CD4-positive, alpha-beta T cell (primary cell): ENCODE measurements at regions not wholly inside any gene's neighbourhood (a gene's known extent, or its start where the extent isn't known, plus 50 kb on each side); places are given as distances from the start of the nearest gene placed in this dataset.
"Not testable (repeated sequence)": the region's sequence is repeated elsewhere in the genome, so short reads cannot be mapped to it uniquely, and the experiment has no call there.

ENCODE experiments used
- ATAC-seq: fragments of 200-7000 bp; cut with Tn5 transposase; one replicate; pipeline ENCODE4 v1.10.0; 2022; ENCODE audit warnings: mild to moderate bottlenecking; ENCODE audit not compliant: poor library complexity
- CTCF ChIA-PET: fragments of 350-600 bp; sonication (Branson Sonifier 250); formaldehyde crosslinking; loops from one replicate; lab custom pipeline; 2021; ENCODE audit warnings: antibody characterized with exemption, inconsistent platforms; lab: Charles Lee
- POLR2A ChIA-PET: fragments of 350-600 bp; sonication (Branson Sonifier 250); formaldehyde crosslinking; loops from one replicate; lab custom pipeline; 2021; ENCODE audit warnings: antibody characterized with exemption, inconsistent platforms; lab: Charles Lee
- DNase-seq, 14 experiments: peaks; one replicate each; pipeline ENCODE4 v3.0.0-alpha.2; 2013 to 2020; ENCODE audit warnings: mixed read lengths in 2 of 14
- H3K27ac ChIP-seq, 2 donors: one replicate each; pipeline versions ENCODE4 v1.5.1 to v1.7.0; 2013; ENCODE audit warnings: low read length in 2 of 2, low read depth in 1 of 2, mild to moderate bottlenecking in 1 of 2
- H3K27me3 ChIP-seq, 2 experiments: 1 replicate in 1 of 2; 2 replicates in 1 of 2; pipeline versions ENCODE4 v1.6.1 to v1.7.0; 2013; ENCODE audit warnings: low read length in 2 of 2, control low read depth in 1 of 2, mild to moderate bottlenecking in 1 of 2, moderate library complexity in 1 of 2; ENCODE audit not compliant: insufficient read depth in 2 of 2, control insufficient read depth in 1 of 2
- H3K36me3 ChIP-seq: one replicate; pipeline ENCODE4 v1.6.1; 2013; ENCODE audit warnings: low read length, control low read depth; ENCODE audit not compliant: insufficient read depth
- H3K4me1 ChIP-seq: one replicate; pipeline ENCODE4 v1.6.1; 2013; ENCODE audit warnings: low read length, control low read depth; ENCODE audit not compliant: insufficient read depth
- H3K4me3 ChIP-seq: one replicate; pipeline ENCODE4 v1.5.1; 2013; ENCODE audit warnings: mild to moderate bottlenecking, low read length, moderate library complexity
- H3K9me3 ChIP-seq, 2 experiments: 1 replicate in 1 of 2; 2 replicates in 1 of 2; pipeline versions ENCODE4 v1.6.1 to v1.7.0; 2013; ENCODE audit warnings: low read length in 2 of 2, mild to moderate bottlenecking in 2 of 2, control low read depth in 1 of 2, moderate library complexity in 1 of 2; ENCODE audit not compliant: control insufficient read depth in 1 of 2, insufficient read depth in 1 of 2
- H3K27ac Mint-ChIP-seq: one replicate; pipeline ENCODE4 v1.8.0; 2020; ENCODE audit warnings: mixed read lengths
- H3K27me3 Mint-ChIP-seq: one replicate; pipeline ENCODE4 v1.8.0; 2021; ENCODE audit warnings: mixed read lengths
- H3K36me3 Mint-ChIP-seq: one replicate; pipeline ENCODE4 v1.8.0; 2021; ENCODE audit warnings: low read depth, mixed read lengths
- H3K4me1 Mint-ChIP-seq: one replicate; pipeline ENCODE4 v1.8.0; 2021; ENCODE audit warnings: low read depth, mixed read lengths
- H3K4me3 Mint-ChIP-seq: one replicate; pipeline ENCODE4 v1.8.0; 2020; ENCODE audit warnings: mild to moderate bottlenecking, mixed read lengths
- H3K9me3 Mint-ChIP-seq: one replicate; pipeline ENCODE4 v1.8.0; 2020; ENCODE audit warnings: mixed read lengths
- CTCF ChIP-seq: fragments of 200-600 bp; IDR thresholded peaks from one replicate; pipeline ENCODE4 v1.8.0; 2022; ENCODE audit warnings: antibody characterized with exemption, mild to moderate bottlenecking
- intact Hi-C, 2 experiments: fragments of 100-400 bp; cut with DNase I in 1 of 2; cut with micrococcal nuclease in 1 of 2; formaldehyde crosslinking; loops; one replicate each; pipeline versions ENCODE4 v1.15.1 to v1.9.0; 2023 to 2025; cut with DNase I, micrococcal nuclease

GRCh38 chr4:128536746-128537145 lies 249.1 kb upstream of the PGRMC2 start:
- H3K4me3 ChIP-seq, result no peak overlapping the region
- Mint-ChIP-seq H3K36me3 (no peaks in the 10 kb centered on the region), H3K4me1 (no peaks in the 10 kb centered on the region), H3K4me3 (no peak overlapping the region), H3K27ac (no peak overlapping the region), H3K9me3 (no peaks in the 10 kb centered on the region), H3K27me3 (peaks cover 12% of the 10 kb centered on the region)
- DNase-seq (no peak), ATAC-seq (no peak)
- TF ChIP-seq CTCF, result no peak
- ChIA-PET CTCF (interaction anchor here (1.9 kb wide), 1 partner anchor 16 kb away, joined by 7 read pairs; no protein-coding TSS in a partner anchor), POLR2A (no interaction called here)
- H3K4me1 ChIP-seq, result no peaks in the 10 kb centered on the region
- H3K36me3 ChIP-seq, result no peaks in the 10 kb centered on the region
- no peak overlapping the region for H3K27ac ChIP-seq
- intact Hi-C loops, result no loop called here
- peaks cover 0 to 10% of the 10 kb centered on the region in 2 experiments for H3K9me3 ChIP-seq
- no peaks in the 10 kb centered on the region for H3K27me3 ChIP-seq

GRCh38 chr4:128535510-128535909 lies 247.9 kb upstream of the PGRMC2 start:
- CTCF ChIA-PET, H3K36me3 Mint-ChIP-seq, H3K9me3 Mint-ChIP-seq, H3K4me1 ChIP-seq, H3K9me3 ChIP-seq, H3K4me3 ChIP-seq, ATAC-seq, intact Hi-C loops, H3K36me3 ChIP-seq, POLR2A ChIA-PET, DNase-seq, H3K4me3 Mint-ChIP-seq, H3K27ac ChIP-seq, H3K27me3 ChIP-seq, H3K27ac Mint-ChIP-seq, H3K4me1 Mint-ChIP-seq: not testable (repeated sequence)
- peaks cover 12% of the 10 kb centered on the region for H3K27me3 Mint-ChIP-seq

GRCh38 chr4:128528793-128529553 lies 241.4 kb upstream of the PGRMC2 start:
- Histone ChIP-seq H3K36me3 (no peaks in the 10 kb centered on the region), H3K4me3 (no peak overlapping the region), H3K9me3 (peaks cover 0 to 3% of the 10 kb centered on the region in 2 experiments), H3K27ac (no peak overlapping the region), H3K27me3 (no peaks in the 10 kb centered on the region), H3K4me1 (no peaks in the 10 kb centered on the region)
- Mint-ChIP-seq H3K27ac (no peak overlapping the region), H3K36me3 (no peaks in the 10 kb centered on the region), H3K27me3 (peaks cover 7% of the 10 kb centered on the region), H3K4me1 (no peaks in the 10 kb centered on the region), H3K9me3 (no peaks in the 10 kb centered on the region), H3K4me3 (no peak overlapping the region)
- ChIA-PET POLR2A (no interaction called here), CTCF (interaction anchor here (0.6 kb wide), 1 partner anchor 320 kb away, joined by 4 read pairs; no protein-coding TSS in a partner anchor)
- DNase-seq (no peak), ATAC-seq (no peak)
- no peak for TF ChIP-seq CTCF
- intact Hi-C loops, result no loop called here
